ENCODE measurements at regions not wholly inside any gene's neighbourhood (a gene's known extent, or its start where the extent isn't known, plus 50 kb on each side); places are given as distances from the start of the nearest gene placed in this dataset.

DNA sequence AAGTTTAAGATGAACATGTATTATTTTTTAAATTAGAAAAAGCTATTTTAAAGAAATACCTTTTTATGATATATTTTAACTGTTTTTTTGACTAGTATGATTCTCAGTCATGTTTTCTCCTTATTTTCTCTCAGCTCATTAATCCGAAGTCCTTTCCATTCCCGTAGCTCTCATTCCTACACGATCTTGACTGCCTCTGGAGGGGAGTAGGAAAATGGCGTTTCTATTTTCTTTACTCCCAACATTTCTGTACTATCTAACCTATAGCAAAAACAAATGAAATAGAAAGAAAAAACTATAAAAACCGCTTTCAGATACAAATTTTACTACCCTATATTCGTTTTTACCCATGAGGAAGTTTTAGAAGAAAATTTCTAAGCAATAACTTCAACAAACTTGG is 343.8 kb downstream of the RBM26 start:
- TF ChIP-seq POLR2AphosphoS5 (IDR thresholded peaks at IDR 0.05; ENCODE audit: low read depth, low read length) (no peak), SIN3A (IDR thresholded peaks at IDR 0.05; ENCODE audit: borderline replicate concordance, insufficient read depth, low read depth, low read length) (no peak), TCF7L2 (IDR thresholded peaks at IDR 0.05; ENCODE audit: low read depth, low read length) (no peak)
- TF ChIP-seq, protein P1, sequence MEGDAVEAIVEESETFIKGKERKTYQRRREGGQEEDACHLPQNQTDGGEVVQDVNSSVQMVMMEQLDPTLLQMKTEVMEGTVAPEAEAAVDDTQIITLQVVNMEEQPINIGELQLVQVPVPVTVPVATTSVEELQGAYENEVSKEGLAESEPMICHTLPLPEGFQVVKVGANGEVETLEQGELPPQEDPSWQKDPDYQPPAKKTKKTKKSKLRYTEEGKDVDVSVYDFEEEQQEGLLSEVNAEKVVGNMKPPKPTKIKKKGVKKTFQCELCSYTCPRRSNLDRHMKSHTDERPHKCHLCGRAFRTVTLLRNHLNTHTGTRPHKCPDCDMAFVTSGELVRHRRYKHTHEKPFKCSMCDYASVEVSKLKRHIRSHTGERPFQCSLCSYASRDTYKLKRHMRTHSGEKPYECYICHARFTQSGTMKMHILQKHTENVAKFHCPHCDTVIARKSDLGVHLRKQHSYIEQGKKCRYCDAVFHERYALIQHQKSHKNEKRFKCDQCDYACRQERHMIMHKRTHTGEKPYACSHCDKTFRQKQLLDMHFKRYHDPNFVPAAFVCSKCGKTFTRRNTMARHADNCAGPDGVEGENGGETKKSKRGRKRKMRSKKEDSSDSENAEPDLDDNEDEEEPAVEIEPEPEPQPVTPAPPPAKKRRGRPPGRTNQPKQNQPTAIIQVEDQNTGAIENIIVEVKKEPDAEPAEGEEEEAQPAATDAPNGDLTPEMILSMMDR (IDR thresholded peaks at IDR 0.05): no peak; the same call in 1 of the 2 replicates
- TF ChIP-seq, protein P2, sequence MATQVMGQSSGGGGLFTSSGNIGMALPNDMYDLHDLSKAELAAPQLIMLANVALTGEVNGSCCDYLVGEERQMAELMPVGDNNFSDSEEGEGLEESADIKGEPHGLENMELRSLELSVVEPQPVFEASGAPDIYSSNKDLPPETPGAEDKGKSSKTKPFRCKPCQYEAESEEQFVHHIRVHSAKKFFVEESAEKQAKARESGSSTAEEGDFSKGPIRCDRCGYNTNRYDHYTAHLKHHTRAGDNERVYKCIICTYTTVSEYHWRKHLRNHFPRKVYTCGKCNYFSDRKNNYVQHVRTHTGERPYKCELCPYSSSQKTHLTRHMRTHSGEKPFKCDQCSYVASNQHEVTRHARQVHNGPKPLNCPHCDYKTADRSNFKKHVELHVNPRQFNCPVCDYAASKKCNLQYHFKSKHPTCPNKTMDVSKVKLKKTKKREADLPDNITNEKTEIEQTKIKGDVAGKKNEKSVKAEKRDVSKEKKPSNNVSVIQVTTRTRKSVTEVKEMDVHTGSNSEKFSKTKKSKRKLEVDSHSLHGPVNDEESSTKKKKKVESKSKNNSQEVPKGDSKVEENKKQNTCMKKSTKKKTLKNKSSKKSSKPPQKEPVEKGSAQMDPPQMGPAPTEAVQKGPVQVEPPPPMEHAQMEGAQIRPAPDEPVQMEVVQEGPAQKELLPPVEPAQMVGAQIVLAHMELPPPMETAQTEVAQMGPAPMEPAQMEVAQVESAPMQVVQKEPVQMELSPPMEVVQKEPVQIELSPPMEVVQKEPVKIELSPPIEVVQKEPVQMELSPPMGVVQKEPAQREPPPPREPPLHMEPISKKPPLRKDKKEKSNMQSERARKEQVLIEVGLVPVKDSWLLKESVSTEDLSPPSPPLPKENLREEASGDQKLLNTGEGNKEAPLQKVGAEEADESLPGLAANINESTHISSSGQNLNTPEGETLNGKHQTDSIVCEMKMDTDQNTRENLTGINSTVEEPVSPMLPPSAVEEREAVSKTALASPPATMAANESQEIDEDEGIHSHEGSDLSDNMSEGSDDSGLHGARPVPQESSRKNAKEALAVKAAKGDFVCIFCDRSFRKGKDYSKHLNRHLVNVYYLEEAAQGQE (IDR thresholded peaks at IDR 0.05; ENCODE audit: insufficient read depth in 1 of 2, low read depth in 2 of 2, low read length in 1 of 2): no peak

All from Panc1 (cell line).